Testis (tissue), 2 donors: ENCODE measurements at regions not wholly inside any gene's neighbourhood (a gene's known extent, or its start where the extent isn't known, plus 50 kb on each side); places are given as distances from the start of the nearest gene placed in this dataset.
"Not testable (repeated sequence)": the region's sequence is repeated elsewhere in the genome, so short reads cannot be mapped to it uniquely, and the experiment has no call there.

Source experiments
- DNase-seq: peaks from one replicate; pipeline ENCODE4 v3.0.0-alpha.2; 2019
- H3K27ac ChIP-seq, 2 donors: fragments of 200-600 bp; sonication (generic); one replicate each; pipeline ENCODE4 v1.5.1; 2019
- H3K27me3 ChIP-seq: fragments of 200-600 bp; sonication (generic); one replicate; pipeline ENCODE4 v1.5.1; 2019
- H3K36me3 ChIP-seq: fragments of 200-600 bp; sonication (generic); one replicate; pipeline ENCODE4 v1.5.1; 2017; ENCODE audit warnings: low read depth; ENCODE audit errors: missing control alignments
- H3K4me1 ChIP-seq: fragments of 200-600 bp; sonication (generic); one replicate; pipeline ENCODE4 v1.5.1; 2019
- H3K4me3 ChIP-seq, 2 donors: fragments of 200-600 bp; sonication (generic); one replicate each; pipeline ENCODE4 v1.5.1; 2017 to 2019
- H3K9me3 ChIP-seq: fragments of 200-600 bp; sonication (generic); one replicate; pipeline ENCODE4 v1.5.1; 2017
- CTCF ChIP-seq, 3 experiments: fragments of 450-650 bp in 2 of 3; fragments of 200-600 bp in 1 of 3; sonication (generic) in 1 of 3; IDR thresholded peaks; one replicate each; pipeline ENCODE4 v1.5.1; 2016 to 2019; ENCODE audit warnings: antibody characterized with exemption in 3 of 3, mild to moderate bottlenecking in 2 of 3, moderate library complexity in 1 of 3
- POLR2A ChIP-seq: fragments of 450-650 bp; IDR thresholded peaks from one replicate; pipeline ENCODE4 v1.6.1; 2017; ENCODE audit warnings: antibody characterized with exemption, mild to moderate bottlenecking, moderate library complexity
- WGBS, 2 donors: methylation state at CpG; one replicate each; pipeline ENCODE4 v1.1.5; 2018; 5-methylcytosine and 5-hydroxymethylcytosine counted together
- intact Hi-C: fragments of 100-400 bp; cut with DNase I; formaldehyde crosslinking; loops from one replicate; pipeline ENCODE4 v1.15.1; 2023; ENCODE audit warnings: low total_unique reads

- Histone ChIP-seq H3K36me3 (no peaks in the 10 kb centered on the region), H3K9me3 (no peaks in the 10 kb centered on the region), H3K4me3 (no peak overlapping the region), H3K27ac (no peak overlapping the region), H3K4me1 (no peaks in the 10 kb centered on the region), H3K27me3 (no peaks in the 10 kb centered on the region)
- peak; percentile 4 for DNase-seq
- WGBS, 2 donors, result 68 to 80% methylated on average over 8 to 10 of the region's 10 CpGs
- intact Hi-C loops, result no loop called here
- TF ChIP-seq CTCF (IDR thresholded peaks at IDR 0.05) (no peak), POLR2A (no peak)
These were observed 174.6 kb upstream of the ZNF469 start for GRCh38 chr16:88208112-88208511.

GRCh38 chr16:88208776-88209175 is 174.0 kb upstream of the ZNF469 start:
- H3K9me3 ChIP-seq, intact Hi-C loops: not testable (repeated sequence)
- WGBS, 2 donors, result 51 to 59% methylated on average over 5 of the region's 5 CpGs

GRCh38 chr16:88209579-88209978 is 173.2 kb upstream of the ZNF469 start:
- H3K4me1 ChIP-seq, DNase-seq, intact Hi-C loops, H3K36me3 ChIP-seq, H3K9me3 ChIP-seq, H3K27ac ChIP-seq, H3K27me3 ChIP-seq, H3K4me3 ChIP-seq: not testable (repeated sequence)
- WGBS, 2 donors, result 85 to 88% methylated on average over 1 of the region's 1 CpG

More at GRCh38 chr16:88208776-88209175, 174.0 kb upstream of the ZNF469 start:
- H3K36me3 ChIP-seq, H3K27ac ChIP-seq, H3K27me3 ChIP-seq, H3K4me1 ChIP-seq, H3K4me3 ChIP-seq: not testable (repeated sequence)
- peak; percentile 9 for DNase-seq

GRCh38 chr16:88213937-88214336 is 168.8 kb upstream of the ZNF469 start:
- DNase-seq, H3K27me3 ChIP-seq, H3K27ac ChIP-seq, H3K4me3 ChIP-seq, intact Hi-C loops, H3K36me3 ChIP-seq, H3K4me1 ChIP-seq, H3K9me3 ChIP-seq: not testable (repeated sequence)
- whole genome bisulfite sequencing, 2 donors, result 87 to 95% methylated on average over 3 to 4 of the region's 5 CpGs

DNA sequence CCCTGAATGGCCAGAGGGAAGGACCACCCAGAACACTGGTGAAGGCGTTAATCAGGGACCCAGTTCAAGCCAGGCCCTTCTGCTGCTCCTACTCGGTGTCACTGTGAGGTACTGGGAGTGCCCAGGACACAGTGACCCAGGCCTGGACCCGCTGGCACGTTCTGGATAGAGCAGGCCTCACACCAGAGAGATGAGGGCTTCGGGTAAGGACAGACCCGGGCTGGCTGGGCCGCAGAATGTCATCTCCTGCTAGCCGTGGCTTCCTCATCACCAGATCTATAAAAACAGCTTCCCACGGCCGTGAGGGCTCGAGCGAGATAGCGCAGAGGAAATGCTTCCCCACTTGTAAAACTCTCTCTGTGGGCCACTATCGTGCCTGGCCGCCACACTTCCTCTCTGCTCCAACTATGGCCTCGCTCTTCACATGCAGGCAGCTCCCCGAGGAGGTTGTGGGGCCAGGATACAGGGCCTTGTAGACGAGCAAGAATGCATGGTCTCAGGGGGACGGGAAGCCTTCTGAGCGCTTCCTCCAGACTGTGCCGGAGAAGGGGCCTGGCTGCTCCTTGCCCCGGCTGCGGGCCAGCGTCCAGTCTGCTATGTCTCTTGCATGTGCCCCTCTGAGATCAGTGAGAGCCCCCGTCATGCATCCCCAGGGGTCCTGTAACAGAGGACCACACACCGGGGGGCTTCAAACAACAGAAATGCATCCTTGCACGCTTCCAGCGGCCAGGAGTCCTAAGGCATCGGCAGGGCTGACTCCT is 161.6 kb upstream of the ZNF469 start:
- DNase-seq, result peak; percentile 7
- WGBS, 2 donors, result 66 to 85% methylated on average over 22 to 29 of the region's 29 CpGs
- H3K4me3 ChIP-seq, H3K36me3 ChIP-seq, H3K4me1 ChIP-seq, intact Hi-C loops, H3K9me3 ChIP-seq, H3K27ac ChIP-seq, H3K27me3 ChIP-seq: not testable (repeated sequence)

DNA sequence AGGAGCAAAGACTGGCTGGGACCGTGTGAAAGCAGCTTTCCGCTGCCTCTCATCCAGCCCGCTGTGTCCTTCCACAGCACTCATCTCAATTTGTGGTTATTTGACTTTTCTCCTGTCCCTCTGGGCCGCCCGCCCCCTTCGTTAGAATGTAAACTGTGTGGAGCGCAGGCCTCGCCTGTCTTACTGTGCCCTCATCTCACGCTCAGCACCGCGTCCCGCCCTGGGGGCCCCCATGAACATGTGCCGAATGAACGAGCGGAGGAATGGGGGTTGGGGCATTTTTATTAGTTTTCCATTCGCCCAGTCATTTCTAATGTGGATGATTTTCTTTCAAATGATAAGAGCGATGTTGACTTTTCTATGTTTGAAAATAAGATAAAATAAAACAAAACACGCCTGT is 159.1 kb upstream of the ZNF469 start:
- DNase-seq, intact Hi-C loops: not testable (repeated sequence)

GRCh38 chr16:88224131-88224898 is 158.4 kb upstream of the ZNF469 start:
- peak; percentile 7 for DNase-seq
- 93 to 99% methylated on average over 17 to 34 of the region's 34 CpGs for WGBS, 2 donors

More for the DNA sequence above, 159.1 kb upstream of the ZNF469 start:
- H3K27me3 ChIP-seq, H3K36me3 ChIP-seq, H3K27ac ChIP-seq, H3K4me3 ChIP-seq, H3K4me1 ChIP-seq, H3K9me3 ChIP-seq: not testable (repeated sequence)
- 92 to 93% methylated on average over 18 of the region's 18 CpGs for WGBS, 2 donors

GRCh38 chr16:88225640-88226230 is 157.0 kb upstream of the ZNF469 start:
- H3K27ac ChIP-seq, intact Hi-C loops, H3K36me3 ChIP-seq, H3K4me3 ChIP-seq, DNase-seq, H3K4me1 ChIP-seq, H3K9me3 ChIP-seq, H3K27me3 ChIP-seq: not testable (repeated sequence)
- WGBS, 2 donors, result 79 to 89% methylated on average over 2 to 10 of the region's 10 CpGs

More at GRCh38 chr16:88224131-88224898, 158.4 kb upstream of the ZNF469 start:
- H3K27me3 ChIP-seq, H3K27ac ChIP-seq, H3K4me1 ChIP-seq, intact Hi-C loops, H3K36me3 ChIP-seq, H3K4me3 ChIP-seq, H3K9me3 ChIP-seq: not testable (repeated sequence)

GRCh38 chr16:88226302-88226701 is 156.5 kb upstream of the ZNF469 start:
- intact Hi-C loops, H3K27me3 ChIP-seq, H3K36me3 ChIP-seq, H3K4me3 ChIP-seq, H3K9me3 ChIP-seq, H3K27ac ChIP-seq, H3K4me1 ChIP-seq, DNase-seq: not testable (repeated sequence)
- 64 to 88% methylated on average over 12 to 14 of the region's 14 CpGs for WGBS, 2 donors

- H3K27ac ChIP-seq, H3K27me3 ChIP-seq, H3K36me3 ChIP-seq, H3K4me3 ChIP-seq, DNase-seq, H3K9me3 ChIP-seq, H3K4me1 ChIP-seq, intact Hi-C loops: not testable (repeated sequence)
- 47 to 50% methylated on average over 25 to 35 of the region's 35 CpGs for WGBS, 2 donors
These were observed 155.6 kb upstream of the ZNF469 start for GRCh38 chr16:88227026-88227721.
